Smooth muscle cell (in vitro differentiated cells): ENCODE measurements at regions not wholly inside any gene's neighbourhood (a gene's known extent, or its start where the extent isn't known, plus 50 kb on each side); places are given as distances from the start of the nearest gene placed in this dataset.

ENCODE experiments used
- DNase-seq: peaks from one replicate; lab custom pipeline; 2025; ENCODE audit not compliant: unreplicated experiment; lab: John Stamatoyannopoulos, UW
- H2AFZ ChIP-seq: fragments of 200-600 bp; sonication (generic); 2 replicates; pipeline ENCODE4 v1.6.0; 2016; ENCODE audit warnings: antibody characterized with exemption, low read depth, mild to moderate bottlenecking
- H3F3A ChIP-seq: fragments of 200-600 bp; sonication (generic); 2 replicates; pipeline ENCODE4 v1.6.0; 2017; ENCODE audit warnings: antibody characterized with exemption, low read depth
- H3K27ac ChIP-seq: fragments of 200-600 bp; sonication (generic); 2 replicates; pipeline ENCODE4 v1.5.1; 2016; ENCODE audit warnings: low read depth, mild to moderate bottlenecking
- H3K27me3 ChIP-seq: fragments of 200-600 bp; sonication (generic); 2 replicates; pipeline ENCODE4 v1.6.1; 2016; ENCODE audit warnings: low read depth, mild to moderate bottlenecking
- H3K36me3 ChIP-seq: fragments of 200-600 bp; sonication (generic); 2 replicates; pipeline ENCODE4 v1.5.1; 2016; ENCODE audit warnings: low read depth
- H3K4me1 ChIP-seq: fragments of 200-600 bp; sonication (generic); 2 replicates; pipeline ENCODE4 v1.5.1; 2016; ENCODE audit warnings: low read depth
- H3K4me2 ChIP-seq: fragments of 200-600 bp; sonication (generic); 2 replicates; pipeline ENCODE4 v1.6.0; 2016; ENCODE audit warnings: mild to moderate bottlenecking
- H3K4me3 ChIP-seq: fragments of 200-600 bp; sonication (generic); 2 replicates; pipeline ENCODE4 v1.5.1; 2016; ENCODE audit warnings: mild to moderate bottlenecking
- H3K79me2 ChIP-seq: fragments of 200-600 bp; sonication (generic); 2 replicates; pipeline ENCODE4 v1.6.0; 2016; ENCODE audit warnings: low read depth, mild to moderate bottlenecking
- H3K9ac ChIP-seq: fragments of 200-600 bp; sonication (generic); 2 replicates; pipeline ENCODE4 v1.6.0; 2016; ENCODE audit warnings: low read depth
- H3K9me3 ChIP-seq: fragments of 200-600 bp; sonication (generic); replicated peaks from 2 replicates; pipeline ENCODE4 v1.5.1; 2016; ENCODE audit warnings: low read depth
- H4K20me1 ChIP-seq: fragments of 200-600 bp; sonication (generic); 2 replicates; pipeline ENCODE4 v1.6.0; 2016; ENCODE audit warnings: low read depth
- WGBS: methylation state at CpG from one replicate; pipeline ENCODE4 v1.1.7; 2016; ENCODE audit warnings: low lambda C conversion rate; 5-methylcytosine and 5-hydroxymethylcytosine counted together
- TF ChIP-seq, protein P1 (sequence below): fragments of 200-600 bp; sonication (generic); IDR thresholded peaks from 2 replicates; pipeline ENCODE4 v1.5.1; 2017; ENCODE audit warnings: borderline replicate concordance, mild to moderate bottlenecking, antibody characterized with exemption; ENCODE audit not compliant: insufficient read depth, poor library complexity, severe bottlenecking

GRCh38 chr6:115814907-115815306, 245.8 kb downstream of the FRK start:
- Histone ChIP-seq H3K27me3 (no peaks in the 10 kb centered on the region), H3K36me3 (no peaks in the 10 kb centered on the region), H3K4me1 (no peaks in the 10 kb centered on the region), H3K9me3 (no peaks in the 10 kb centered on the region), H3K4me3 (no peak overlapping the region), H3K79me2 (no peaks in the 10 kb centered on the region), H3F3A (no peaks in the 10 kb centered on the region), H3K27ac (no peak overlapping the region), H3K9ac (no peak overlapping the region), H3K4me2 (no peak overlapping the region), H4K20me1 (no peaks in the 10 kb centered on the region), H2AFZ (no peak overlapping the region)
- 95% methylated on average over 1 of the region's 1 CpG for WGBS
- TF ChIP-seq, protein P1, sequence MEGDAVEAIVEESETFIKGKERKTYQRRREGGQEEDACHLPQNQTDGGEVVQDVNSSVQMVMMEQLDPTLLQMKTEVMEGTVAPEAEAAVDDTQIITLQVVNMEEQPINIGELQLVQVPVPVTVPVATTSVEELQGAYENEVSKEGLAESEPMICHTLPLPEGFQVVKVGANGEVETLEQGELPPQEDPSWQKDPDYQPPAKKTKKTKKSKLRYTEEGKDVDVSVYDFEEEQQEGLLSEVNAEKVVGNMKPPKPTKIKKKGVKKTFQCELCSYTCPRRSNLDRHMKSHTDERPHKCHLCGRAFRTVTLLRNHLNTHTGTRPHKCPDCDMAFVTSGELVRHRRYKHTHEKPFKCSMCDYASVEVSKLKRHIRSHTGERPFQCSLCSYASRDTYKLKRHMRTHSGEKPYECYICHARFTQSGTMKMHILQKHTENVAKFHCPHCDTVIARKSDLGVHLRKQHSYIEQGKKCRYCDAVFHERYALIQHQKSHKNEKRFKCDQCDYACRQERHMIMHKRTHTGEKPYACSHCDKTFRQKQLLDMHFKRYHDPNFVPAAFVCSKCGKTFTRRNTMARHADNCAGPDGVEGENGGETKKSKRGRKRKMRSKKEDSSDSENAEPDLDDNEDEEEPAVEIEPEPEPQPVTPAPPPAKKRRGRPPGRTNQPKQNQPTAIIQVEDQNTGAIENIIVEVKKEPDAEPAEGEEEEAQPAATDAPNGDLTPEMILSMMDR, result no peak
- DNase-seq, result no peak

DNA sequence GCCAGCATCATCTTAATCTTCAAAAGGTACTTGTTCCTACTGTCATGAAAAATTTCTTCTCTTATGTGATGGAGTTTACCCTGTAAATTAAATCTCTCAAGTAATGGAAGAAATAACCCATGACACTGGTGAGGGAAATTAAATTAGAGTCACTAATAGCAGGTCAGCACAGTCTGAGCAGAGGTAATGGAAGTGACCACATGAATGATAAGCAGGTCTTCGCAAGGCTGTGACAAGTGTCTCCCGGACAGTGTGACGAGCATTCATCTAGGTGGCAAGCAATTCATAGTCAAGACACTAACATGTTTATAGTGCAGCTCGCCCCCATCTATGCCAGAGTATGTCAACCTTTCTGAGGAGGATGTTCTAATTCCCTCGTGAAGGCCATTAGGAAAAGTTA, 249.2 kb downstream of the FRK start:
- WGBS, result 93% methylated on average over 5 of the region's 5 CpGs
- Histone ChIP-seq H3K27me3 (no peaks in the 10 kb centered on the region), H3K9ac (no peak overlapping the region), H3K36me3 (no peaks in the 10 kb centered on the region), H4K20me1 (no peaks in the 10 kb centered on the region), H3K79me2 (no peaks in the 10 kb centered on the region), H3F3A (no peaks in the 10 kb centered on the region), H3K9me3 (no peaks in the 10 kb centered on the region), H3K4me2 (no peak overlapping the region), H3K4me3 (no peak overlapping the region), H3K4me1 (no peaks in the 10 kb centered on the region), H3K27ac (no peak overlapping the region), H2AFZ (no peak overlapping the region)
- DNase-seq, result no peak
- TF ChIP-seq, protein P1, result no peak

- H3F3A ChIP-seq, result no peaks in the 10 kb centered on the region
- H2AFZ ChIP-seq, result no peak overlapping the region
- H3K4me3 ChIP-seq, result no peak overlapping the region
- no peaks in the 10 kb centered on the region for H3K9me3 ChIP-seq
- H3K36me3 ChIP-seq, result no peaks in the 10 kb centered on the region
- no peak overlapping the region for H3K4me2 ChIP-seq
- H3K4me1 ChIP-seq, result no peaks in the 10 kb centered on the region
- 47% methylated on average over 1 of the region's 1 CpG for WGBS
- no peak overlapping the region for H3K27ac ChIP-seq
- H3K9ac ChIP-seq, result no peak overlapping the region
- H3K79me2 ChIP-seq, result no peaks in the 10 kb centered on the region
- H4K20me1 ChIP-seq, result no peaks in the 10 kb centered on the region
- TF ChIP-seq, protein P1, result no peak
- no peak for DNase-seq
- H3K27me3 ChIP-seq, result no peaks in the 10 kb centered on the region
Observed at GRCh38 chr6:115798229-115798628, 262.5 kb downstream of the FRK start.

GRCh38 chr6:115796829-115797228, 263.9 kb downstream of the FRK start:
- Histone ChIP-seq H3K27me3 (no peaks in the 10 kb centered on the region), H3K79me2 (no peaks in the 10 kb centered on the region), H3K4me3 (no peak overlapping the region), H3K4me2 (peak overlapping the region; percentile 5), H3K27ac (no peak overlapping the region), H3F3A (no peaks in the 10 kb centered on the region), H3K9me3 (no peaks in the 10 kb centered on the region), H4K20me1 (no peaks in the 10 kb centered on the region), H3K36me3 (no peaks in the 10 kb centered on the region), H3K4me1 (no peaks in the 10 kb centered on the region), H2AFZ (no peak overlapping the region), H3K9ac (no peak overlapping the region)
- TF ChIP-seq, protein P1, result no peak
- DNase-seq, result no peak
- WGBS, result 42% methylated on average over 1 of the region's 1 CpG
